ENCODE measurements at regions not wholly inside any gene's neighbourhood (a gene's known extent, or its start where the extent isn't known, plus 50 kb on each side); places are given as distances from the start of the nearest gene placed in this dataset.

DNA sequence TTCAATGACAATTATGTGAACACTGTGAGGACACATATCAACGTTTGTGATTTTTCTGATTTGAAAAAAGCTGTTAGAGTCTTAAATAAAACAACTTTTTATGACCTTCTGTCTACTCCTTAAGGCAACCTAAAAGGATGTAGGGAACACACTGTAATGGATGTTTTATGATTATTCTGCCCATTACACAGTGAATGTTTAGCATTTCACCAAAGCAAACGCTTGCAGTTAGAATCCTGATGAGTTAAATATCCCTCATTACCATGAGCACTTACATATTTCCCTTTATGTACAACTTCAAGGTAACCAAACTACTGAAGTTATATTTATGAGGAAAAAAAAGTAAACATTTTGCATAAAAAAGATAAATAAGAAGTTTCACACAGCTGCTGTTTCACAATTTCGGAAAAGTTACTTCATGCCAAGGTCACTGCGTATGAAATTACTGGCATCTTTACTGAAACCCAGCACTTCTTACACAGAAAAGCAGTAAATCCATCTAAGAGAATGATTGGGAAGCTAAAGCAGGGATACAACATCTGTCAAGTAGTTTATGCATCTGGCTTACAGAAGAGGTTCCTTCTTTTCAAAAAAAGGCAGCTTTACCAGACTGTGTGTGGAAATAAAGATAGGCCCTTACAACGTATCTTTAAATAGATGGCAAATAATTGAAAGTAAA is 733.7 kb upstream of the ATXN8OS start:
- Histone ChIP-seq H3K27me3 (ENCODE audit: insufficient read depth, poor library complexity, severe bottlenecking) (no peaks in the 10 kb centered on the region), H3K4me3 (replicated peaks; ENCODE audit: insufficient read depth, low read length) (no peak overlapping the region), H3K27ac (replicated peaks) (no peak overlapping the region)
- TF ChIP-seq SPI1 (IDR thresholded peaks at IDR 0.05; ENCODE audit: borderline replicate concordance, low read depth), result no peak
- no peak for TF ChIP-seq GABPA (IDR thresholded peaks at IDR 0.05; ENCODE audit: low read depth)
- TF ChIP-seq, protein P1, sequence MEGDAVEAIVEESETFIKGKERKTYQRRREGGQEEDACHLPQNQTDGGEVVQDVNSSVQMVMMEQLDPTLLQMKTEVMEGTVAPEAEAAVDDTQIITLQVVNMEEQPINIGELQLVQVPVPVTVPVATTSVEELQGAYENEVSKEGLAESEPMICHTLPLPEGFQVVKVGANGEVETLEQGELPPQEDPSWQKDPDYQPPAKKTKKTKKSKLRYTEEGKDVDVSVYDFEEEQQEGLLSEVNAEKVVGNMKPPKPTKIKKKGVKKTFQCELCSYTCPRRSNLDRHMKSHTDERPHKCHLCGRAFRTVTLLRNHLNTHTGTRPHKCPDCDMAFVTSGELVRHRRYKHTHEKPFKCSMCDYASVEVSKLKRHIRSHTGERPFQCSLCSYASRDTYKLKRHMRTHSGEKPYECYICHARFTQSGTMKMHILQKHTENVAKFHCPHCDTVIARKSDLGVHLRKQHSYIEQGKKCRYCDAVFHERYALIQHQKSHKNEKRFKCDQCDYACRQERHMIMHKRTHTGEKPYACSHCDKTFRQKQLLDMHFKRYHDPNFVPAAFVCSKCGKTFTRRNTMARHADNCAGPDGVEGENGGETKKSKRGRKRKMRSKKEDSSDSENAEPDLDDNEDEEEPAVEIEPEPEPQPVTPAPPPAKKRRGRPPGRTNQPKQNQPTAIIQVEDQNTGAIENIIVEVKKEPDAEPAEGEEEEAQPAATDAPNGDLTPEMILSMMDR (IDR thresholded peaks at IDR 0.05; ENCODE audit: insufficient read depth, low read length), result no peak
- no peak for TF ChIP-seq POLR2AphosphoS5 (IDR thresholded peaks at IDR 0.05; ENCODE audit: low read depth)
- TF ChIP-seq, protein P2, sequence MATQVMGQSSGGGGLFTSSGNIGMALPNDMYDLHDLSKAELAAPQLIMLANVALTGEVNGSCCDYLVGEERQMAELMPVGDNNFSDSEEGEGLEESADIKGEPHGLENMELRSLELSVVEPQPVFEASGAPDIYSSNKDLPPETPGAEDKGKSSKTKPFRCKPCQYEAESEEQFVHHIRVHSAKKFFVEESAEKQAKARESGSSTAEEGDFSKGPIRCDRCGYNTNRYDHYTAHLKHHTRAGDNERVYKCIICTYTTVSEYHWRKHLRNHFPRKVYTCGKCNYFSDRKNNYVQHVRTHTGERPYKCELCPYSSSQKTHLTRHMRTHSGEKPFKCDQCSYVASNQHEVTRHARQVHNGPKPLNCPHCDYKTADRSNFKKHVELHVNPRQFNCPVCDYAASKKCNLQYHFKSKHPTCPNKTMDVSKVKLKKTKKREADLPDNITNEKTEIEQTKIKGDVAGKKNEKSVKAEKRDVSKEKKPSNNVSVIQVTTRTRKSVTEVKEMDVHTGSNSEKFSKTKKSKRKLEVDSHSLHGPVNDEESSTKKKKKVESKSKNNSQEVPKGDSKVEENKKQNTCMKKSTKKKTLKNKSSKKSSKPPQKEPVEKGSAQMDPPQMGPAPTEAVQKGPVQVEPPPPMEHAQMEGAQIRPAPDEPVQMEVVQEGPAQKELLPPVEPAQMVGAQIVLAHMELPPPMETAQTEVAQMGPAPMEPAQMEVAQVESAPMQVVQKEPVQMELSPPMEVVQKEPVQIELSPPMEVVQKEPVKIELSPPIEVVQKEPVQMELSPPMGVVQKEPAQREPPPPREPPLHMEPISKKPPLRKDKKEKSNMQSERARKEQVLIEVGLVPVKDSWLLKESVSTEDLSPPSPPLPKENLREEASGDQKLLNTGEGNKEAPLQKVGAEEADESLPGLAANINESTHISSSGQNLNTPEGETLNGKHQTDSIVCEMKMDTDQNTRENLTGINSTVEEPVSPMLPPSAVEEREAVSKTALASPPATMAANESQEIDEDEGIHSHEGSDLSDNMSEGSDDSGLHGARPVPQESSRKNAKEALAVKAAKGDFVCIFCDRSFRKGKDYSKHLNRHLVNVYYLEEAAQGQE (IDR thresholded peaks at IDR 0.05; ENCODE audit: insufficient replicate concordance, low read depth), result no peak
- no peak for DNase-seq (ENCODE audit: low read depth in 1 of 2, low spot score in 1 of 2)

DNA sequence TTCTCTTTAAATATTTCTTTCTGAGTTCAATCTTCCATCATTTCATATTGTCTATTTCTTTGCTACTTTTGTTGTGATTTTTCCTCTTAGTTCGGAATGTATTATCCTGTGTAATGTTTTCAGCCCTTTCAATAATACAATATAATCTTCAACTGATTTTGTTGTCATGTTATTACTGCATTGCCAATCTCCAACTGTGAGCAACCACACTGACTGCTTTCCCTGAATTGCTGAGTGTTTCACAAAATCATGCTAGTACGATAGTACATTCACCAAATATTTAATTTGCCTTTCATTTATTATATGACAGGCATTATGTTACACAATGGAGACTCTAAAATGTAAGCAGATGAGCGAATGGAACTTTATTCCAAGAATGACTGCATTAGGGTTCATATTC is 744.3 kb upstream of the ATXN8OS start:
- Histone ChIP-seq H3K27me3 (ENCODE audit: insufficient read depth, poor library complexity, severe bottlenecking) (no peaks in the 10 kb centered on the region), H3K27ac (replicated peaks) (no peak overlapping the region), H3K4me3 (replicated peaks; ENCODE audit: insufficient read depth, low read length) (no peak overlapping the region)
- TF ChIP-seq, protein P2 (IDR thresholded peaks at IDR 0.05; ENCODE audit: insufficient replicate concordance, low read depth), result no peak
- TF ChIP-seq GABPA (IDR thresholded peaks at IDR 0.05; ENCODE audit: low read depth) (no peak), SPI1 (IDR thresholded peaks at IDR 0.05; ENCODE audit: borderline replicate concordance, low read depth) (no peak), POLR2AphosphoS5 (IDR thresholded peaks at IDR 0.05; ENCODE audit: low read depth) (no peak)
- TF ChIP-seq, protein P1 (IDR thresholded peaks at IDR 0.05; ENCODE audit: insufficient read depth, low read length), result no peak
- DNase-seq (ENCODE audit: low read depth in 1 of 2, low spot score in 1 of 2), result no peak

DNA sequence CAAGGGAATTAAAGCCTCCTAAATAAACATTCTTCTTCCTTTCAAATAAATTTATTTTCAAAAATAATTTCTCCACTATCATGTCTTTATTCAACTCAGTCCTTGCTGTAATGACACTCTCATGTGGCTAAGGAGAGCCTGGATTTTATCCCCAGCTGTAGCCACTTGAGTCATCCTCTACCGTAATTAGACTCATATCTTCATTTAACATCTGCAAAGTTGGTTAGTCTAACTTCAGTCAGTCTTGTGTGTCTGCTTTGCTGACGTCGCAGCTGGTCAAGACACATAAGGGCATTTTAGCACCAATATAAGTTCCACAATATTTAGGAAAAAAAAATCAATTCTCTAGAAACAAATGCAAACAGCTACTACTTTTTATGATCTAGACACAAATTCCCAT is 776.4 kb upstream of the ATXN8OS start:
- H3K4me3 ChIP-seq (replicated peaks; ENCODE audit: insufficient read depth, low read length), result no peak overlapping the region
- H3K27ac ChIP-seq (replicated peaks), result no peak overlapping the region
- TF ChIP-seq SPI1 (IDR thresholded peaks at IDR 0.05; ENCODE audit: borderline replicate concordance, low read depth), result no peak
- TF ChIP-seq POLR2AphosphoS5 (IDR thresholded peaks at IDR 0.05; ENCODE audit: low read depth), result no peak
- TF ChIP-seq, protein P2 (IDR thresholded peaks at IDR 0.05; ENCODE audit: insufficient replicate concordance, low read depth), result no peak
- no peak for TF ChIP-seq GABPA (IDR thresholded peaks at IDR 0.05; ENCODE audit: low read depth)
- TF ChIP-seq, protein P1 (IDR thresholded peaks at IDR 0.05; ENCODE audit: insufficient read depth, low read length), result no peak
- no peak for DNase-seq (ENCODE audit: low read depth in 1 of 2, low spot score in 1 of 2)
- H3K27me3 ChIP-seq (ENCODE audit: insufficient read depth, poor library complexity, severe bottlenecking), result no peaks in the 10 kb centered on the region

Data from HL-60 (cell line).